ENCODE measurements at regions not wholly inside any gene's neighbourhood (a gene's known extent, or its start where the extent isn't known, plus 50 kb on each side); places are given as distances from the start of the nearest gene placed in this dataset.

GRCh38 chr6:56377295-56377694, 129.9 kb upstream of the COL21A1 start:
- no peaks in the 10 kb centered on the region for H3K9me3 ChIP-seq (replicated peaks in 1 of 3)
- H3K4me1 ChIP-seq (replicated peaks in 1 of 2), result peaks cover 0 to 12% of the 10 kb centered on the region in 2 donors
- intact Hi-C loops (cut with DNase I), result no loop called here
- H3K36me3 ChIP-seq (replicated peaks in 1 of 2), result no peaks in the 10 kb centered on the region
- no peak overlapping the region for H3K27ac ChIP-seq
- TF ChIP-seq POLR2A (IDR thresholded peaks at IDR 0.05), result no peak
- no peak for TF ChIP-seq CTCF (IDR thresholded peaks at IDR 0.05)
- DNase-seq, result no peak
- no peak overlapping the region for H3K4me3 ChIP-seq
- H3K27me3 ChIP-seq, result no peaks in the 10 kb centered on the region
- 89 to 97% (median 93%) methylated on average over 2 of the region's 2 CpGs for WGBS, 4 donors

GRCh38 chr6:56375806-56376205, 128.4 kb upstream of the COL21A1 start:
- Histone ChIP-seq H3K4me1 (replicated peaks in 1 of 2) (peaks cover 6 to 27% of the 10 kb centered on the region in 2 donors), H3K36me3 (replicated peaks in 1 of 2) (no peaks in the 10 kb centered on the region), H3K9me3 (replicated peaks in 1 of 3) (no peaks in the 10 kb centered on the region), H3K27ac (no peak overlapping the region), H3K4me3 (no peak overlapping the region), H3K27me3 (no peaks in the 10 kb centered on the region)
- TF ChIP-seq CTCF (IDR thresholded peaks at IDR 0.05) (no peak), POLR2A (IDR thresholded peaks at IDR 0.05) (no peak)
- WGBS, 4 donors, result 91 to 100% (median 98%) methylated on average over 3 of the region's 3 CpGs
- no peak for DNase-seq
- intact Hi-C loops (cut with DNase I), result no loop called here

- Histone ChIP-seq H3K4me3 (no peak overlapping the region), H3K9me3 (replicated peaks in 1 of 3) (no peaks in the 10 kb centered on the region), H3K4me1 (replicated peaks in 1 of 2) (peaks cover 13 to 36% of the 10 kb centered on the region in 2 donors), H3K36me3 (replicated peaks in 1 of 2) (no peaks in the 10 kb centered on the region), H3K27me3 (no peaks in the 10 kb centered on the region), H3K27ac (peak overlapping the region in 2 of 5 donors; percentile 7 to 42)
- WGBS, 4 donors, result 52 to 64% (median 61%) methylated on average over 4 of the region's 4 CpGs
- peak in 3 of 7 donors; percentile 21 to 28 (median 26) for DNase-seq
- intact Hi-C loops (cut with DNase I), result no loop called here
- no peak for TF ChIP-seq POLR2A (IDR thresholded peaks at IDR 0.05)
- no peak for TF ChIP-seq CTCF (IDR thresholded peaks at IDR 0.05)
These were observed 127.5 kb upstream of the COL21A1 start for GRCh38 chr6:56374841-56375369.

GRCh38 chr6:56372406-56372995, 125.1 kb upstream of the COL21A1 start:
- intact Hi-C loops (cut with DNase I), result no loop called here
- no peak overlapping the region for H3K4me3 ChIP-seq
- DNase-seq, result no peak
- H3K36me3 ChIP-seq (replicated peaks in 1 of 2), result no peaks in the 10 kb centered on the region
- peaks cover 17 to 55% of the 10 kb centered on the region in 2 donors for H3K4me1 ChIP-seq (replicated peaks in 1 of 2)
- no peak for TF ChIP-seq CTCF (IDR thresholded peaks at IDR 0.05)
- TF ChIP-seq POLR2A (IDR thresholded peaks at IDR 0.05), result no peak
- WGBS, 4 donors, result 76 to 87% (median 82%) methylated on average over 3 of the region's 3 CpGs
- no peaks in the 10 kb centered on the region for H3K9me3 ChIP-seq (replicated peaks in 1 of 3)
- H3K27ac ChIP-seq, result peak overlapping the region in 1 of 5 donors; percentile 88
- H3K27me3 ChIP-seq, result no peaks in the 10 kb centered on the region

All from adrenal gland (tissue), 9 donors.